ENCODE measurements at regions not wholly inside any gene's neighbourhood (a gene's known extent, or its start where the extent isn't known, plus 50 kb on each side); places are given as distances from the start of the nearest gene placed in this dataset.

DNA sequence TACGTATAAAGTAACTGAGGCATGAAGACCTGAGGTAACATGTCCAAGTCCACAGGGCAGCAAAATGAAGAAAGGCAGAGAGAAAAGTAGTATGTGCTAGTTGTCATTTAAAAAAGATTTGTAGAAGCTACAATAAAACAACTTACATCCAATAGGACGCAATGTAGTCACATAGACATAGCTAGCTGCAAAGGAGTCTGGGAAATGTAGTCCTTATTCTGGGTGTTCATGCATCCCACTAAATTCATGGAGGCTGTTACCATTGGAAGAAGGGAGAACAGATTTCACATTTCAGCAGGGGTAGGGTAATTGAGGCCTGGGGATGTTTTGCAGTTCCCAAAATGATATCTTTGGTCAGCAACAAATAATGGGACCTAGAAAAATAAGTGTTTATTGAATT is 571.4 kb downstream of the MIAT start:
- TF ChIP-seq, protein P1, sequence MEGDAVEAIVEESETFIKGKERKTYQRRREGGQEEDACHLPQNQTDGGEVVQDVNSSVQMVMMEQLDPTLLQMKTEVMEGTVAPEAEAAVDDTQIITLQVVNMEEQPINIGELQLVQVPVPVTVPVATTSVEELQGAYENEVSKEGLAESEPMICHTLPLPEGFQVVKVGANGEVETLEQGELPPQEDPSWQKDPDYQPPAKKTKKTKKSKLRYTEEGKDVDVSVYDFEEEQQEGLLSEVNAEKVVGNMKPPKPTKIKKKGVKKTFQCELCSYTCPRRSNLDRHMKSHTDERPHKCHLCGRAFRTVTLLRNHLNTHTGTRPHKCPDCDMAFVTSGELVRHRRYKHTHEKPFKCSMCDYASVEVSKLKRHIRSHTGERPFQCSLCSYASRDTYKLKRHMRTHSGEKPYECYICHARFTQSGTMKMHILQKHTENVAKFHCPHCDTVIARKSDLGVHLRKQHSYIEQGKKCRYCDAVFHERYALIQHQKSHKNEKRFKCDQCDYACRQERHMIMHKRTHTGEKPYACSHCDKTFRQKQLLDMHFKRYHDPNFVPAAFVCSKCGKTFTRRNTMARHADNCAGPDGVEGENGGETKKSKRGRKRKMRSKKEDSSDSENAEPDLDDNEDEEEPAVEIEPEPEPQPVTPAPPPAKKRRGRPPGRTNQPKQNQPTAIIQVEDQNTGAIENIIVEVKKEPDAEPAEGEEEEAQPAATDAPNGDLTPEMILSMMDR (IDR thresholded peaks at IDR 0.05) = no peak
- no peak for TF ChIP-seq POLR2A (IDR thresholded peaks at IDR 0.05)
